ENCODE measurements at regions not wholly inside any gene's neighbourhood (a gene's known extent, or its start where the extent isn't known, plus 50 kb on each side); places are given as distances from the start of the nearest gene placed in this dataset.

DNA sequence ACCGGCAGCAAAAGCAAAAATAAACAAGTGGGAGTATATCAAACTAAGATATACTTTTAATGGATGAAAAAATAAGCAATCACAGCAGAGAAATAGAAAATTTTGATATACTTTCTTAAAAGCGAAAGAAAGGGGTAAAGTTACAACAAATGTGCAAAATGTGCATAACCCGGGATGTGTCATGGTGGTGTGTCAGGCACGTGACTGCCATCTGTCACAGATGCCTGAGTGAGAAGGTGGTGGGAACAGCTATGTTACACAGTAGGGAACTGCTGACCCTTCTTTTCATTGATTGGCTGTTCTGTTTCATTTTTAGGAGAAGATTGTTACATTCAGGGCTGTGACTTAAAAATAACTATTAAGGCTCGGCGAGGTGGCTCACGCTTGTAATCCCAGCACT is 168.1 kb upstream of the PELI2 start:
- DNase-seq = no peak
- WGBS, 2 donors (ENCODE audit: low coverage in 1 of 2) = 84 to 85% methylated on average over 6 to 7 of the region's 7 CpGs
- Histone ChIP-seq H3K4me3 (no peak overlapping the region), H3K27me3 (no peaks in the 10 kb centered on the region), H3K9me3 (no peaks in the 10 kb centered on the region), H3K36me3 (no peaks in the 10 kb centered on the region), H3K27ac (no peak overlapping the region), H3K4me1 (no peaks in the 10 kb centered on the region)
- TF ChIP-seq, protein P1, sequence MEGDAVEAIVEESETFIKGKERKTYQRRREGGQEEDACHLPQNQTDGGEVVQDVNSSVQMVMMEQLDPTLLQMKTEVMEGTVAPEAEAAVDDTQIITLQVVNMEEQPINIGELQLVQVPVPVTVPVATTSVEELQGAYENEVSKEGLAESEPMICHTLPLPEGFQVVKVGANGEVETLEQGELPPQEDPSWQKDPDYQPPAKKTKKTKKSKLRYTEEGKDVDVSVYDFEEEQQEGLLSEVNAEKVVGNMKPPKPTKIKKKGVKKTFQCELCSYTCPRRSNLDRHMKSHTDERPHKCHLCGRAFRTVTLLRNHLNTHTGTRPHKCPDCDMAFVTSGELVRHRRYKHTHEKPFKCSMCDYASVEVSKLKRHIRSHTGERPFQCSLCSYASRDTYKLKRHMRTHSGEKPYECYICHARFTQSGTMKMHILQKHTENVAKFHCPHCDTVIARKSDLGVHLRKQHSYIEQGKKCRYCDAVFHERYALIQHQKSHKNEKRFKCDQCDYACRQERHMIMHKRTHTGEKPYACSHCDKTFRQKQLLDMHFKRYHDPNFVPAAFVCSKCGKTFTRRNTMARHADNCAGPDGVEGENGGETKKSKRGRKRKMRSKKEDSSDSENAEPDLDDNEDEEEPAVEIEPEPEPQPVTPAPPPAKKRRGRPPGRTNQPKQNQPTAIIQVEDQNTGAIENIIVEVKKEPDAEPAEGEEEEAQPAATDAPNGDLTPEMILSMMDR (IDR thresholded peaks at IDR 0.05) = no peak
- no peak for TF ChIP-seq POLR2A (IDR thresholded peaks at IDR 0.05)
- TF ChIP-seq POLR2AphosphoS5 (IDR thresholded peaks at IDR 0.05) = no peak
- no peak for TF ChIP-seq EP300 (IDR thresholded peaks at IDR 0.05; ENCODE audit: low read depth)
- intact Hi-C loops (cut with DNase I; ENCODE audit: low total_unique reads) (no loop called here), in situ Hi-C loops (cut with MboI; ENCODE audit: low pct_ligation_motif_present in 1 of 4, low pct_unique_long_range_greater_than_20kb in 1 of 4, low sequenced_read_pairs in 3 of 4) (no loop called here)

DNA sequence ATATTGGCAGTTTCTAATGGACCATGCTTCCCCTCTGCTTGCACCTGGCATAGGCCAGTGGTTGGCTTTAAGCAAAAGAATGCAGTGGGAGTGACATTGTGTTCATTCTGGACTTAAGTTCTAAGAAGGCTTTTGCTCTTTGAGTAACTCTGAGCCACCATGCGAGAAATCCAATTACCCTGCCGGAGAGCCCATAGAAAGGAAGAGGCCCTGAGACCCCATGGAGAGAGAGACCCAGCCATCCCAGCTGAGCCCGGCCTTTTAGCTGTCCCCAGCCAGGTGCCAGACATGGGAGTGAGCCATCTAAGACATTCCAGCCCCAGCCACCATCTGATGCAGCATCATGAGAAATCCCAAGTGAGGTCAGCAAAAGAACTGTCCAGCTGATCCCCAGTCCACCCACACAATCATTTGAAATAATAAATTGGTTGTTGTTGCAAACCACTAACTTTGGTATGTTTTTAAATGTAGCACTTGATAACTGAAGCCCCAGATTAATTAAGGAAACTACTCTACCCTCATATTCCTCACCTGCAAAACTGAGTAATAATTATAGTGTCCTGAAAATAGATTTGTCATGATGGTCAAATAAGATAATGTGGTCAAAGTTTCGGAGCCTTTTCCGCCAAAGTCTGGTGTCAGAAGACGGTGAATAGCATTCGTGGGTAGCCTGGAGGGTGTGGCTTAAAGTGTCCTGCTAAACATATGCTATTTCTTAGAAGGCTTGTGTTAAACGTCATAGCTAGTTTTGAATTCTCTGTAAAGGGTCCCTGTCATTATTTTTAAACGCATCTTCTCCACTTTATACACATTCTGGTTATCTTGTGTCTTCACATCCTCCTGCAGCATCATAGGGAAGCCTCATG is 166.6 kb upstream of the PELI2 start:
- WGBS, 2 donors (ENCODE audit: low coverage in 1 of 2) = 87% methylated on average over 6 to 9 of the region's 9 CpGs
- in situ Hi-C loops (cut with MboI; ENCODE audit: low pct_ligation_motif_present in 1 of 4, low pct_unique_long_range_greater_than_20kb in 1 of 4, low sequenced_read_pairs in 3 of 4) (no loop called here), intact Hi-C loops (cut with DNase I; ENCODE audit: low total_unique reads) (no loop called here)
- Histone ChIP-seq H3K9me3 (no peaks in the 10 kb centered on the region), H3K4me1 (no peaks in the 10 kb centered on the region), H3K27me3 (no peaks in the 10 kb centered on the region), H3K36me3 (no peaks in the 10 kb centered on the region), H3K4me3 (no peak overlapping the region), H3K27ac (no peak overlapping the region)
- TF ChIP-seq EP300 (IDR thresholded peaks at IDR 0.05; ENCODE audit: low read depth) (no peak), POLR2A (IDR thresholded peaks at IDR 0.05) (no peak), POLR2AphosphoS5 (IDR thresholded peaks at IDR 0.05) (no peak)
- TF ChIP-seq, protein P1 (IDR thresholded peaks at IDR 0.05) = no peak
- DNase-seq = no peak

DNA sequence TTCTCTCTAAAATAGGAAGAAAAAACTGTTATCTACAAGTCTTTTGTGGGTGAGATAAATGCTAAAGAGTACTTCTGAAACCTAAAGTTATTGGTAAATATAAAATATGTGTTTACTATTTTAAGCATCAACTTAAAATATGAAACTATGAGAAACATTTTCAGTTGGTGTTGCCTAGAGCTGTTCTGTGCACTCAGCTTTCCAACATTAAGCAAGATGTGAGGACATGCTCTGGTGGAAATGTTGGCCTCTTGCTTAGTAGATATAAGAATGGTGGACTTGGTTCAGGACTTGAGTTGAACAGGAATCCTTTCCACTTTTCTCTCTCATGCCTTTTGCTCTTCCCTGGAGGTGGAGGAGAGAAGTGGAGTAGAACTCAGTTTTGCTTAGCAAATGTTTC is 164.1 kb upstream of the PELI2 start:
- H3K36me3 ChIP-seq = no peaks in the 10 kb centered on the region
- no peak overlapping the region for H3K4me3 ChIP-seq
- intact Hi-C loops (cut with DNase I; ENCODE audit: low total_unique reads) (no loop called here), in situ Hi-C loops (cut with MboI; ENCODE audit: low pct_ligation_motif_present in 1 of 4, low pct_unique_long_range_greater_than_20kb in 1 of 4, low sequenced_read_pairs in 3 of 4) (no loop called here)
- no peaks in the 10 kb centered on the region for H3K9me3 ChIP-seq
- no peaks in the 10 kb centered on the region for H3K27me3 ChIP-seq
- no peak for DNase-seq
- H3K27ac ChIP-seq = no peak overlapping the region
- TF ChIP-seq, protein P1 (IDR thresholded peaks at IDR 0.05) = no peak
- TF ChIP-seq POLR2A (IDR thresholded peaks at IDR 0.05) (no peak), EP300 (IDR thresholded peaks at IDR 0.05; ENCODE audit: low read depth) (no peak), POLR2AphosphoS5 (IDR thresholded peaks at IDR 0.05) (no peak)
- no peaks in the 10 kb centered on the region for H3K4me1 ChIP-seq

DNA sequence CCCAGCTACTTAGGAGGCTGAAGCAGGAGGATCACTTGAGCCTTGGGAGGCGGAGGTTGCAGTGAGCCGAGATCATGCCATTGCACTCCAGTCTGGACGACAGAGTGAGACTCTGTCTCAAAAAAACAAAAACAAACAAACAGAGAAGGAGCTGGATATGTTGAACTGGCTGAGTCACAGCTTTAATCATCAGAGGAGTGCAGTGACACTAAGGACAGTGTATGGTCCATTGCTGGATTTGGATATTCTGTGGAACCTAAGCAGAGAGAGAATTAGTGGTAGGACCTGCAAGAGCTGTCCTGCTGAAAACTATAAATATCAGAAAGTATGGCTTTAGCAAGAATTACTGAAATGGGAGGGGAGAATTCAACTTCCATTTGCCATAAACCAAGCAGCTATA is 163.0 kb upstream of the PELI2 start:
- no peak overlapping the region for H3K4me3 ChIP-seq
- in situ Hi-C loops (cut with MboI; ENCODE audit: low pct_ligation_motif_present in 1 of 4, low pct_unique_long_range_greater_than_20kb in 1 of 4, low sequenced_read_pairs in 3 of 4) (no loop called here), intact Hi-C loops (cut with DNase I; ENCODE audit: low total_unique reads) (no loop called here)
- no peaks in the 10 kb centered on the region for H3K4me1 ChIP-seq
- DNase-seq = no peak
- TF ChIP-seq, protein P1 (IDR thresholded peaks at IDR 0.05) = no peak
- TF ChIP-seq POLR2AphosphoS5 (IDR thresholded peaks at IDR 0.05) (no peak), EP300 (IDR thresholded peaks at IDR 0.05; ENCODE audit: low read depth) (no peak), POLR2A (IDR thresholded peaks at IDR 0.05) (no peak)
- no peaks in the 10 kb centered on the region for H3K36me3 ChIP-seq
- WGBS, 2 donors (ENCODE audit: low coverage in 1 of 2) = 57 to 67% methylated on average over 3 of the region's 3 CpGs
- H3K27ac ChIP-seq = no peak overlapping the region
- no peaks in the 10 kb centered on the region for H3K27me3 ChIP-seq
- no peaks in the 10 kb centered on the region for H3K9me3 ChIP-seq
